HG03342 (cell line): ENCODE measurements at regions not wholly inside any gene's neighbourhood (a gene's known extent, or its start where the extent isn't known, plus 50 kb on each side); places are given as distances from the start of the nearest gene placed in this dataset.
A peak's percentile ranks its signal among the peaks of the same experiment; 100 is the strongest.
"Not testable (repeated sequence)": the region's sequence is repeated elsewhere in the genome, so short reads cannot be mapped to it uniquely, and the experiment has no call there.

ENCODE experiments used
- ATAC-seq: cut with Tn5 transposase; IDR thresholded peaks from one replicate; pipeline ENCODE4 v1.9.1; 2021; ENCODE audit warnings: mild to moderate bottlenecking, moderate library complexity; ENCODE audit not compliant: unreplicated experiment

DNA sequence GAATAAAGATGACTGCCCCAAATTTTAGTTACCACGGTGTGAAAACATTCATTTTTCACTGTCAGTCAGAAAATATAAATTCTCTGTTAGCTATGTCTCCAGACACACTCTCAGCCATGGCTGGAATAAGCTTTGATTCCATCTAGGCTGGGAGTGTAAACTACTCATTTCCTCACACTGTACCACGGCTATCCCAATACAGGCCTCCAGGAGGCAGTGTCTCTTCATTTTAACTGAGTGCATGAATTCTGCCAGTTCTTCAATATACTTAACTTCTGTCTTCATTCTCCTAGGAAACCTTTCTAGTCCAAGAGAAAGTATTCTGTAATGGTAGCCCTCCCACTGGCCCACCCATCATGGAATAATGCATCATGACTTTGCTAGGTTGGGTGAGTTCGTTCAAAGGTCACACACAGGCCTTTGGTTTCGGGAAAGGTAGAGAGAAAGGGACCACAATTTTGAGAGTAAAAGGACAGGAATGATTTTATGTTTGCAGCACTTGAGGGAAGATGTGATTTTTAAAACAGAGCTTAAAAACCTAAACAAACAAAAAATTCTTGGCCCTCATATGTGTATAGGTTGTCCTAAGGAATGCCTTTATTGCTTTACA lies 381.1 kb downstream of the SEC23A start:
- ATAC-seq = peak; percentile 89

DNA sequence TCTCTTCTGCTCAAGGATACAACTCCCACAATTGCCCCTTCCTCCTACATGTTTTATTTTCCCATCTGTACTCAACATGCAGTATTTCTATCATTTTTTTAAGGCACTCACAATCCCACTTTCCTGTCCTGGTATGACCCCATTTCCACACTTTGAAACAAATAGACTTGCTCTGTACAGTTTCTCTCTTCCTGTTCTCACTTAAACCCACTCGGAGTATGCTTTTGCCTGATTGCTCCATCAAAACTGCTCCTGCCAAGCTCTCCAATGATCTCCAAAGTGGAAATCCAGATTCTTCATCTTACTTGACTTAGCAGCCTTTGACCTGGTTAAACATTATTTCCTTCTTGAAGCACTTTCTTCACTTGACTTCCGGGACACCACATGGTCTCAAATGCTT lies 384.5 kb downstream of the SEC23A start:
- ATAC-seq = no peak

DNA sequence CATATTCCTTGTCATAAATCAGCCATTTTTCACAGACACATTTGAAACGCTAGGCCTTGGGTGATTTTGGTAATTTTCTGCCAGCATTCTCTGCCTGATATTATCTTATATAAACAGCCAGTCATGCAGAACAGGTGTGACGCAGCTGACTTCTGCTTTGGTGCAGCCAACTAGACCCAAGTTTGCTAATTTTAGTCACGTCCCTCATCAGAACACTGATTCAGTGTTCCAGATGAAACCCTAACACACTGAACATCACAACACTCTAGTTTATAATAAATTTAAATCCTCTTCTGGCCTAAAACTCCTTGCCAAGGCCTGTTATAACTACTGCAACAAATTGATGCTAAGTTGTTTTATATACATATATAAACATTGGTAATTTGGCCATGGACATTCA lies 386.1 kb downstream of the SEC23A start:
- no peak for ATAC-seq

DNA sequence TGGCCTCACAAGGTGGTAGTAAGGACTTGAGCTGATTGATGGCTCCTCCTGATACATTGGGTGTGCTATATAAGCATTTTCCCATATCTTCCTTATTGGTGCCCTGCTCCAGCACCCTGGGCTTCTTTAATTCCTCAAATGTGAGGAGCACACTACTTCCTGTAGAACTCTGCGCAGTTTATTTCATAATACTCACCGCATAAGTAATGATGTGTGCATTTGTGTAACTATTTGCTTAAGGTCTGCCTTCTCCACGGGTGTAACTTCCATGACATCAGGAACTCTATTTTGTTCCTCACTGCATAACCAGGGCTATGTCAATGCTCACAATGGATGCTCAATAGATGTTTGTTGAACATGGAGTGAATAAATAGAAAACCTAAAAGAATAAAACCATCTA lies 392.2 kb downstream of the SEC23A start:
- no peak for ATAC-seq

DNA sequence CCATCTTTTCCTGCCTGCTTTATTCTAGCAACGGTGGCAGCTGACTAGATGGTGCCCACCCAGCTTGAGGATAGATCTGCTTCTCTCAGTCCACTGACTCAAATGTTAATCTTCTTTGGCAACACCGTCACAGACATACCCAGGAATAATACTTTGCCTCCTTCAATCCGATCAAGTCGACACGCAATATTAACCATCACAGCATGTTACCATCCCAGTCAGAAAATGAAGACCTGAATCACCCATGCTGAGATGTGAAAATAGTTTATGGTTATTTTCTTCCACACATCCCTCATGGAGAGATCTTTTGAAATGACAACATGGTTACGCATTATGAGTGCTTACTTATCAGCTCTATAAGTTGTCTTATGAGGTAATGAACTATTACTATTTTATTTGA lies 392.8 kb downstream of the SEC23A start:
- no peak for ATAC-seq

DNA sequence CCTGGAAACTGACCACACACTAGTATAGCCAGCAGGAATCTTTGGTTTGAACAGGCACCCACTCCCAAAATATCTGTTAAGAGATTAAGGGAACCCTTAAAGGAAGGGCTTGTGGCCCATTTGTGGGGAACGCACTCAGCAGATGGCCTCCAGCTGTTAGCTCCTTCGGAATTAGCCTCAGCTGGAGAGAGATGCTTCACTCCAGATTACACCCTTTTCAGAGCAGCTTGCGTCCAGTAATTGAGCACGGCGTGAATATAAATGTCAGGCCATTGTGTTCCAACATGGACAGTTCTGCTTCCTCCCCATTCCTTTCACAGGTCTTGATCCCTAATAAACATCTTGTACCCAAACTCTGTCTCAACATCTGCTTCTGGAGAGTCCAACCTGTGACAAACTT lies 397.8 kb downstream of the SEC23A start:
- ATAC-seq = no peak

DNA sequence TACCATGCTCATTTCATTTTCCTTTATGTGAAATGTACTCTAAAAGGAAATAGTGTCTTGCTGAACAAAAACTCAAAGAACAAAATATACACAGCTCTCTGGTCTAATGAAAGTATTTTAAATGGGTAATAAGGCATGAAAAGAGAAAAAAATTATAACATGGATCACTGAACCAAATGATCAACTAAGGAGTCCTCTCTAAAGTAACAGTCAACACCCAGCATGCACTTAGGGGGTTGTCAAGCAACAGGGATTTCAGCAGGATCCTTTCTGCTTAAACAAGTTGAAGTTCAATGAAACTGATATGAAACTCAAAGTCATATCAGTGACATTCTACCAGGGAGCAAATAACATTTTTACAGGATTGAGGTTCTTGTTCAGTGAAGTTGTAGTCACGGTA lies 398.8 kb downstream of the SEC23A start:
- no peak for ATAC-seq

DNA sequence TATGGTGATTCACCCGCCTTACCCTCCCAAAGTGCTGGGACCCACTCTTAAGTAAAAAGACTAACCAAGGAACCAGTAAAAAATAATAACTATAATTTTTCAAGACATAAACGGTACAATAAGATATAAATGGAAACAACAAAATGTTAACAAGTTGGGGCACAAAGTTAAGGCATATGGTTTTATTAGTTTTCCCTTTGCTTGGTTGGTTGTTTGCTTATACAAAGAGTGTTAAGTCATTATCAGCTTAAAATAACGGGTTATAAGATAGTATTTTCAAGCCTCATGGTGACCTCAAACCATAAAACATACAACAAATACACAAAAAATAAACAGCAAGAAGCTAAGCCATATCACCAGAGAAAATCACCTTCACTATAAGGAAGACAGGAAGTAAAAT lies 406.1 kb downstream of the SEC23A start:
- ATAC-seq = no peak

DNA sequence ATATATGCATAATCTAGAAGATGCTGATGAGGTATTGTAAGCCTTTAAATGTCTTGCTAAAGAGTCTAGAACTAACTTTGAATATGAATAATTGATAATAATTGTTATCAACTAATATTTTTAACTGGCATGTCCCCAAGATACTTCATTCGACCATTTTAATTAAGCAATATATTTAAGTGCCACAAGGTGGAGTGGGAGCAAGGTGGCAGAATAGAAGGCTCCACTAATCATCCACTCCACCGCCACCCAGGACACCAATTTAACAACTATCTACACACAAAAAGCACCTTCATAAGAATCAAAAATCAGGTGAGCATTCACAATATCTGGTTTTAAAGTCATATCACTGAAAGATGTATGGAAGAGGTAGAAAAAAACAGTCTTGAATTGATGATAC lies 409.6 kb downstream of the SEC23A start:
- no peak for ATAC-seq

DNA sequence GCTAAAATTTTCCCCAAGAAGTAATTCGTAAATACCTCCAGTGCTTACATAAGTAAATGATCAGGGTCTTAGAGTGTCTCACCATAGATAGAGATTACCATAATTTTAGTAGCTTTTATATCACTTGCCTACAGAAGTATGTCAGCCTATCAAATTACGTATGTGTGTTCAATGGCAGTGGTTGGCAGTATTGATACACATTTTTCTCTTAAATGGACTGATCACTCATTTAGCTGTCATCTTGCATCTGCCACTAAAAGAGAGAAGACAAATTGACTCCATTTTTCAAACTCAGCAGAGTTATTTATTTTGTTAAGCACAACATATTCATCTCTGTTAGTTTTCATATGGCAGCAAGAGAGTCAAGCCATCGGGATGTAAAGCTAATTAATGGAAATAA lies 413.1 kb upstream of the CLEC14A start:
- ATAC-seq = no peak

DNA sequence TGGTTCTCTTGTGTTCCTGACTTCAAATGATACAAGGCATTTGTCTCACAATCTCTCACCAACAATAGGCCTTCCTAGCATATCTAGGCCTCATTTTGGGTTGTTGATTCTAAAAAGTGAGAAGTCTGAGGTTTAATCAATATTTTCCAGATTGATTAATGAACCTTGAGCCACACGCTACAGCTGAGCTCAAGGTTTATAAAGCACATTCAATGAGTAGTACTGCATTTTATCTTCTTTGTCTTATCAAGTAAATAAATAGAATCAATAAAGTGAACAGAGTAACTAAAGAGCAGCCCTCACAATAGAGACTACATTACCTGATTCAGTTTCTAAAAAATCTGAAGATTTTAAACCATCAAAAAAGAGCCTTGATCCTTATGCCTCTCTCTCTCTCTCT lies 407.5 kb upstream of the CLEC14A start:
- ATAC-seq = no peak

DNA sequence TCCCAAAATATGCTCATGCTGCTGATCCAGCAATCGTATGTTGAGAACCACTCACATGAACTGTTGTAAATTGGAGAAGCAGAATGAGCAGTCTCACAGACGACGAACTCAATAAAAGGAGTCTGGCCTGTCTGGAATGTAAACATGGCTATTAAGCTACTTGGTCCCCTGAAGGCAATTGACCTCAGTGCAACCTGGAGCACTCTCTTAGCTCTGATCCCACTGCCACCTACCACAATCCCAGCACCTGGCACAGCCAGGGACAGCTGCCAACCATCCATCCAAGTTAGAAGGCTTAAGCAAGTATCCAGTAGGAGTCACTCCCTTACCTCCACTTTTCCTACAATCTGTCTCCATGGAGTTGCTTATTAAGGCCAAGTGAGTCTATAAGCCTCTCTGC lies 406.9 kb upstream of the CLEC14A start:
- ATAC-seq = no peak

DNA sequence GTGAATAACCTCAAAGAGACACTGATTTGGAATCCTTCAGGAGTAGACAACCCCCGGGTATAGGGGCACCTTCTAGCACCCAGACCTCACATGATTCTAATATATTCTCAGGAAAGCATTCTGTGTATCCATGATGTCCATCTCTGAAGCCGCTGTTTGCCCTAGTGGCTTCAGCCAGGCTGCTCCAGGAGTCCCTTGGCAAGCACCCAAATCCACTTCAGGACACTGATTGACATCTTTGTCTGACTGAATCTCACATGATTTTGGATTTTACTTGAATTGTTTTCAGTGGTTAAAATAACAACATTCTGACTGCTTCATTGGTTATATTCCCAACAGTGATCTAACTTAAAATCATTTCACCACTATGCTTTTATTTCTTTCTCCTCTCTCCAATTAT lies 390.5 kb upstream of the CLEC14A start:
- no peak for ATAC-seq

DNA sequence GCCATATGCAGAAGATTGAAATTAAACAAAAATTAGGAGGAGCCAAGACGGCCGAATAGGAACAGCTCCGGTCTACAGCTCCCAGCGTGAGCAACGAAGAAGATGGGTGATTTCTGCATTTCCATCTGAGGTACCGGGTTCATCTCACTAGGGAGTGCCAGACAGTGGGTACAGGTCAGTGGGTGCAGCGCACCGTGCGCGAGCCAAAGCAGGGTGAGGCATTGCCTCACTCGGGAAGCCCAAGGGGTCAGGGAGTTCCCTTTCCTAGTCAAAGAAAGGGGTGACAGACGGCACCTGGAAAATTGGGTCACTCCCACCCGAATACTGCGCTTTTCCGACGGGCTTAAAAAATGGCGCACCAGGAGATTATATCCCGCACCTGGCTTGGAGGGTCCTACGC lies 379.0 kb upstream of the CLEC14A start:
- ATAC-seq = not testable (repeated sequence)

DNA sequence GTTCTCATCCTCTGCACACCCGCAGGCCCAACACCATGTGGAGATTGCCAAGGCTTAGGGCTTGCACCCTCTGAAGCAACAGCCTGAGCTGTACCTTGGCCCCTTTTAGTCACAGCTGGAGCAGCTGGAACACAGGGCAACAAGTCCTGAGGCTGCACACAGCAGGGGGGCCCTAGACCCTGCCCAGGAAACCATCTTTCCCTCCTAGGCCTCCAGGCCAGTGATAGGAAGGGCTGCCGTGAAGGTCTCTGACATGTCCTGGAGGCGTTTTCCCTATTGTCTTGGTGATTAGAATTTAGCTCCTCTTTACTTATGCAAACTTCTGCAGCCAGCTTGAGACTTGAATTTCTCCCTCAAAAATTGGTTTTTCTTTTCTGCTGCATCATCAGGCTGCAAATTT lies 373.5 kb upstream of the CLEC14A start:
- no peak for ATAC-seq

DNA sequence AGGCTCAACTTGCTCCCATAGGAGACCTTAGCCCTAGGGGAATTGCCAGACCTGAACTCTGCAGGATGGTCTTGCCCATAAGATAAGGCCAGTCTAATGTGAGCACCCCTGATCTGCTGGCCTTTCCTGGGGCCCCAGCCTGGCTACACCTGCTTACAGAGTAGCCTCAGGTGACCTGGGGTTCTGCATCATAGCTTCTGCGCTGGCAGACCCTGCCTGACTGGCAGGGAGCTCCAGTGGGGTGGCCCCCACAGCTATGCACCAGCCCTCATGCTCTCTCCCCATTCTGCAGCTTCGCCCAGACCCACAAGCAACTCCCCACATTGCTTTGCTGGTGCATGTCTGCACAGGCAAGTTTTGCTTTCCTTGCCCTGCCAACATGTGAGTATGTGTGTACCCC lies 371.3 kb upstream of the CLEC14A start:
- no peak for ATAC-seq

DNA sequence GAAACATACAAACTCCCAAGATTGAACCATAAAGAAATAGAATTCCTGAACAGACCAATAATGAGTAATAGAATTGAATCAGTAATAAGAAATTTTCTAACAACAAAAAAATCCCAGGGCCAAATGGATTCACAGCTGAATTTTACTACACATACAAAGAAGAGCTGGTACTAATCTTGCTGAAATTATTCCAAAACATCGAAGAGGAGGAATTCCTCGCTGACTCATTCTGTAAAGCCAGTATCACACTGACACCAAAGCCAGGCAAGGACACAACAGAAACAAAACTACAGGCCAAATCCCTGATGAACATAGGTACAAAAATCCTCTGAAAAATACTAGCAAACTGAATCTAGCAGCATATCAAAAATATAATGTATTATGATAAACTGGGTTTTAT lies 367.8 kb upstream of the CLEC14A start:
- ATAC-seq = no peak

DNA sequence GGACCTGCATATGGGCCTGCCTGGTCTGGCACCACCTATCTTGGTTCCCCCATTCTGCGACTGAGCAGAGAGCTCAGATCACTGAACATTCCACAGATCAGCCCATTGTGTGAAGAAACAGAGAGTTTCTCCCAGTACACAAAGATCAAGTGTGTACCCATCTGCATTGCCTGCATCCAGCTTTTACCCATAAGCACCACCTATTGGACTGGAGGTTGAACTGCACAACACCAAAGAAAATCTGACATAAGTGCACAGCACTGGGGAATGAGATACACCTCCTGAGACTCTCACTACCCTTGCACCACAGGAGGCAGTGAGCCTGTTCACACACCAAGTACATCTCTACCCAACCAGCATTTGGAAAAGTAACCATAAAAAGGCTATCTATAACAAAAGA lies 362.6 kb upstream of the CLEC14A start:
- peak; percentile 44 for ATAC-seq

DNA sequence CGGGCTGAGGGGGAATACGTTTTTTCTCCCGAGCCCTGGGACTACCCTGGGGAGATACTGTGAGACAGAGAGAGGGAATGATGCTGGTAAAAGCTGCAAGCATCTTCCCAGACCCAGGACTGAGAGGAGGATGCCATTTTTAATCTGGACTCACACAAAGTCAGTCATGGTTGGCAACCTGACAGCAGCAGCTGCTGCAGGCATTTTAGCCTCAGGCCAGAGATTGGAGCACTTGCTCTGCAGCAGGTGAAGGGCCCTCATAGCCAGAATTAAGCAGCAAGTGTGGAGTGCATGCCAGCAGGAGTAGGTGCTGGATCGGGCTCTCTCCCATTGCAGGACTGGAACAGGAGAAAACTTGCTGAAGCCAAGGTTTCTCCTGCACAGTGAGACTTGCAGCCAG lies 361.1 kb upstream of the CLEC14A start:
- no peak for ATAC-seq

DNA sequence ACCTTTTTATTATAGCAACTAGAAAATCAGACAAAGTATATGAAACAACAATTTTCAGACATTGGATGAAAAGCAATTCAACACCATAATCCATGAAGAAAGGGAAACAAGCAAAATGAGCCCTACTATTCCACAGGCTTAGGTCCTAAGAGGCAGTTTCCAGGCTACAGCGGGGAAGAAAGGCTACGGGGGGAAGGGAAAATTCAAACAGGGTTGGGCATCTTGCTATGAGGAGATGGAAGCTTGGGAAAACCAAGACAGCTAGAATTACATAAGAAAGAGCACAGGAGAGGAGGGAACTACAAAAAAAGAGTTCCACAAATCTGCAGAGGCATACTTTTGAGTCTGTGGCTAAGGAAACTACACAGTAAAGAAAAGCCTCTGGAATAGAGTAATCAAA lies 356.0 kb upstream of the CLEC14A start:
- ATAC-seq = no peak

DNA sequence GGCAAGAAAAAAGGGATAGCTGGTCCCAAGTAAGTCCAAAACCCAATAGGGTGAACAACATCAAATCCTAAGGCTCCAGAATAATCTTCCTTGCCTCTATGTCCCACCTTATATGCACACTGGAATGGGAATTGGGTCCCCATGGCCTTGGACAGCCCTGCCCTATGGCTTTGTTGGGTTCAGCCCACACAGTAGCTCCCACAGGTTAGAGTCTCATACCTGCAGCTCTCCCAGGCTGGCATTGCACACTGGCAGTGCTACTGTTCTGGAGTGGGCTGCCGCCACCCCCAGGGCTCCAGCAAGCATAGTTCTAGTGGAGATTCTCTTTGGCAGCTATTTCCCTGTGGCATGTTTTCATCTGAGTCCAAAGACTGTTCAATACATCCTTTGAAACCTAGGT lies 352.4 kb upstream of the CLEC14A start:
- no peak for ATAC-seq

DNA sequence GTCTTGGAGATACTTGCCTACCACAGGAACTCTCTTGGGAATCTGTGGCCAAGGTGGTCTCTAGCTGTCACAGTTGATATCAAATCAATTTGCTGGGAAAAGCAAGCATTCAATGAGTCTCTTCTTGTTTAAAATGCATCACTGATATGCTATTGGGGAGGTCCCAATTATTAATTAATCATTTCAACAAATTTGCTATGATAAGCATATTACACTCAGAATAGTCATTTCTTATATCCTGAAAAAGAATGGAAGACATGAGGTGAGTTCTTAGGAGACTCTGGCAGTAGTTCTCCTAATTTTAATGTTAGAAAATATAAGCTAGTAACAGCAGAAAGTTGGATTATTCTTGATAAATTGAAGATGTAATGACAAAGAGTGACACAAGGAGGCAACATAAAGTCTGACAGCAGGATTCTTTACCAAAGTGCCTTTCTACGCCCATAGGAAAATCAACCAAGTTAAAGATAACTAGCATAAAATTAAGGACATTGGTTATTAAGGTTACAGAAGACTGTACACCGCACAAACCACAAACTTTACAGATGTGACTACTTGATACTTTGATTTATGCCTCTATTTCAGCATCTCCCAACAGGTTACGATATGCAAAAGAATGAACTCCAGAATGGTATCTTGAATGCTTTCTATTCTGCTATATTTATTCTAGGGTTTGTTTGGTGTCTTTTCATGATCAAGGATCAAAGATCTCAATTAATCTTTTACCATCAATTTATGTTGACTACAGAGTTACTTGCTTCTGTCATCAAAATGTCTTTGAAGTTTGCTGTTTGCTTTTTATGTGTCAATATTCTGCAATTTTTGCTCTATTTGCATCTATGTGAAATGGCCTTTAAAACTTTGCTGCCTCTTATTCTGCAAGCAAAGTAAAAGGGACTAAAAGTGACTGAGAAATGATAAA lies 349.6 kb upstream of the CLEC14A start:
- ATAC-seq = no peak

DNA sequence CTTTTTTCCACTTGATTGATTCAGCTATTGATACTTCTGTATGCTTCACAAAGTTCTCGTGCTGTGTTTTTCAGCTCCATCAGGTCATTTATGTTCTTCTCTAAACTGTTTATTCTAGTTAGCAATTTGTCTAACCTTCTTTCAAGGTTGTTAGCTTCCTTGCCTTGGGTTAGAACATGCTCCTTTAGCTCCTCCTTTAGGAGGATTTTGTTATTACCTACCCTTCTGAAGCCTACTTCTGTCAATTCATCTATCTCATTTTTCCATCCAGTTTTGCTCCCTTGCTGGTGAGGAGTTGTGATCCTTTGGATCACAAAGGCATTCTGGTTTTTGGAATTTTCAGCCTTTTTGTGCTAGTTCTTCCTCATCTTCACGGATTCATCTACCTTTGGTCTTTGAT lies 344.7 kb upstream of the CLEC14A start:
- ATAC-seq = not testable (repeated sequence)
